ENCODE measurements at regions not wholly inside any gene's neighbourhood (a gene's known extent, or its start where the extent isn't known, plus 50 kb on each side); places are given as distances from the start of the nearest gene placed in this dataset.

- no peaks in the 10 kb centered on the region for H3K4me1 Mint-ChIP-seq
- Histone ChIP-seq H3K9me3 (ENCODE audit: control insufficient read depth in 2 of 2, low read length in 2 of 2) (no peaks in the 10 kb centered on the region), H3K27ac (ENCODE audit: insufficient read depth, low read length, poor library complexity, severe bottlenecking) (no peak overlapping the region), H3K4me1 (ENCODE audit: control insufficient read depth, insufficient read depth, low read length, poor library complexity, severe bottlenecking) (no peaks in the 10 kb centered on the region), H3K4me3 (ENCODE audit: low read depth, low read length) (no peak overlapping the region), H3K36me3 (ENCODE audit: control insufficient read depth, insufficient read depth, low read length) (no peaks in the 10 kb centered on the region), H3K27me3 (ENCODE audit: control insufficient read depth, insufficient read depth, low read length) (peaks cover 2% of the 10 kb centered on the region)
- ATAC-seq (ENCODE audit: low read depth in 2 of 2): no peak
- peaks cover 12% of the 10 kb centered on the region for H3K27me3 Mint-ChIP-seq
- no peaks in the 10 kb centered on the region for H3K36me3 Mint-ChIP-seq
- H3K4me3 Mint-ChIP-seq: no peak overlapping the region
- DNase-seq: no peak
- peaks cover 0 to 2% (median 0%) of the 10 kb centered on the region in 7 donors for H3K9me3 Mint-ChIP-seq
- H3K27ac Mint-ChIP-seq: no peak overlapping the region
These were observed 99.9 kb upstream of the AKR1E2 start for GRCh38 chr10:4725917-4726606.

- Mint-ChIP-seq H3K36me3 (no peaks in the 10 kb centered on the region), H3K4me3 (no peak overlapping the region), H3K27ac (no peak overlapping the region), H3K9me3 (peaks cover 0 to 2% (median 0%) of the 10 kb centered on the region in 7 donors), H3K4me1 (no peaks in the 10 kb centered on the region), H3K27me3 (peaks cover 9% of the 10 kb centered on the region)
- no peaks in the 10 kb centered on the region for H3K9me3 ChIP-seq (ENCODE audit: control insufficient read depth in 2 of 2, low read length in 2 of 2)
- H3K27me3 ChIP-seq (ENCODE audit: control insufficient read depth, insufficient read depth, low read length): peaks cover 2% of the 10 kb centered on the region
- no peaks in the 10 kb centered on the region for H3K4me1 ChIP-seq (ENCODE audit: control insufficient read depth, insufficient read depth, low read length, poor library complexity, severe bottlenecking)
- no peaks in the 10 kb centered on the region for H3K36me3 ChIP-seq (ENCODE audit: control insufficient read depth, insufficient read depth, low read length)
- no peak overlapping the region for H3K4me3 ChIP-seq (ENCODE audit: low read depth, low read length)
- DNase-seq (no peak), ATAC-seq (ENCODE audit: low read depth in 2 of 2) (no peak)
- H3K27ac ChIP-seq (ENCODE audit: insufficient read depth, low read length, poor library complexity, severe bottlenecking): no peak overlapping the region
These were observed 102.1 kb upstream of the AKR1E2 start for GRCh38 chr10:4723860-4724259.

- Histone ChIP-seq H3K4me3 (ENCODE audit: low read depth, low read length) (no peak overlapping the region), H3K4me1 (ENCODE audit: control insufficient read depth, insufficient read depth, low read length, poor library complexity, severe bottlenecking) (no peaks in the 10 kb centered on the region), H3K27me3 (ENCODE audit: control insufficient read depth, insufficient read depth, low read length) (peaks cover 2% of the 10 kb centered on the region), H3K36me3 (ENCODE audit: control insufficient read depth, insufficient read depth, low read length) (no peaks in the 10 kb centered on the region), H3K27ac (ENCODE audit: insufficient read depth, low read length, poor library complexity, severe bottlenecking) (no peak overlapping the region), H3K9me3 (ENCODE audit: control insufficient read depth in 2 of 2, low read length in 2 of 2) (no peaks in the 10 kb centered on the region)
- no peak for ATAC-seq (ENCODE audit: low read depth in 2 of 2)
- H3K4me3 Mint-ChIP-seq: no peak overlapping the region
- peaks cover 4% of the 10 kb centered on the region for H3K27me3 Mint-ChIP-seq
- no peak overlapping the region for H3K27ac Mint-ChIP-seq
- no peaks in the 10 kb centered on the region for H3K36me3 Mint-ChIP-seq
- no peaks in the 10 kb centered on the region for H3K4me1 Mint-ChIP-seq
- H3K9me3 Mint-ChIP-seq: peaks cover 0 to 2% (median 0%) of the 10 kb centered on the region in 7 donors
- no peak for DNase-seq
These were observed 103.8 kb upstream of the AKR1E2 start for GRCh38 chr10:4721999-4722753.

GRCh38 chr10:4720463-4720862 lies 105.5 kb upstream of the AKR1E2 start:
- Histone ChIP-seq H3K27me3 (ENCODE audit: control insufficient read depth, insufficient read depth, low read length) (no peaks in the 10 kb centered on the region), H3K36me3 (ENCODE audit: control insufficient read depth, insufficient read depth, low read length) (no peaks in the 10 kb centered on the region), H3K4me3 (ENCODE audit: low read depth, low read length) (no peak overlapping the region), H3K27ac (ENCODE audit: insufficient read depth, low read length, poor library complexity, severe bottlenecking) (no peak overlapping the region), H3K9me3 (ENCODE audit: control insufficient read depth in 2 of 2, low read length in 2 of 2) (no peaks in the 10 kb centered on the region), H3K4me1 (ENCODE audit: control insufficient read depth, insufficient read depth, low read length, poor library complexity, severe bottlenecking) (no peaks in the 10 kb centered on the region)
- ATAC-seq (ENCODE audit: low read depth in 2 of 2) (no peak), DNase-seq (no peak)
- peaks cover 4% of the 10 kb centered on the region for H3K27me3 Mint-ChIP-seq
- H3K27ac Mint-ChIP-seq: no peak overlapping the region
- H3K36me3 Mint-ChIP-seq: no peaks in the 10 kb centered on the region
- H3K9me3 Mint-ChIP-seq: peaks cover 0 to 2% (median 0%) of the 10 kb centered on the region in 7 donors
- no peak overlapping the region for H3K4me3 Mint-ChIP-seq
- no peaks in the 10 kb centered on the region for H3K4me1 Mint-ChIP-seq

GRCh38 chr10:4719671-4720070 lies 106.3 kb upstream of the AKR1E2 start:
- no peaks in the 10 kb centered on the region for H3K36me3 Mint-ChIP-seq
- no peaks in the 10 kb centered on the region for H3K4me1 Mint-ChIP-seq
- H3K9me3 Mint-ChIP-seq: peaks cover 0 to 2% (median 1%) of the 10 kb centered on the region in 7 donors
- no peaks in the 10 kb centered on the region for H3K27me3 ChIP-seq (ENCODE audit: control insufficient read depth, insufficient read depth, low read length)
- H3K27me3 Mint-ChIP-seq: peaks cover 4% of the 10 kb centered on the region
- H3K4me3 Mint-ChIP-seq: no peak overlapping the region
- no peak overlapping the region for H3K27ac Mint-ChIP-seq
- no peaks in the 10 kb centered on the region for H3K4me1 ChIP-seq (ENCODE audit: control insufficient read depth, insufficient read depth, low read length, poor library complexity, severe bottlenecking)
- H3K36me3 ChIP-seq (ENCODE audit: control insufficient read depth, insufficient read depth, low read length): no peaks in the 10 kb centered on the region
- no peak overlapping the region for H3K4me3 ChIP-seq (ENCODE audit: low read depth, low read length)
- ATAC-seq (ENCODE audit: low read depth in 2 of 2) (no peak), DNase-seq (no peak)
- H3K9me3 ChIP-seq (ENCODE audit: control insufficient read depth in 2 of 2, low read length in 2 of 2): no peaks in the 10 kb centered on the region
- H3K27ac ChIP-seq (ENCODE audit: insufficient read depth, low read length, poor library complexity, severe bottlenecking): no peak overlapping the region

GRCh38 chr10:4719036-4719435 lies 107.0 kb upstream of the AKR1E2 start:
- no peak overlapping the region for H3K4me3 Mint-ChIP-seq
- no peaks in the 10 kb centered on the region for H3K36me3 ChIP-seq (ENCODE audit: control insufficient read depth, insufficient read depth, low read length)
- no peaks in the 10 kb centered on the region for H3K9me3 ChIP-seq (ENCODE audit: control insufficient read depth in 2 of 2, low read length in 2 of 2)
- H3K27ac Mint-ChIP-seq: no peak overlapping the region
- H3K4me1 Mint-ChIP-seq: no peaks in the 10 kb centered on the region
- no peaks in the 10 kb centered on the region for H3K27me3 ChIP-seq (ENCODE audit: control insufficient read depth, insufficient read depth, low read length)
- no peak overlapping the region for H3K4me3 ChIP-seq (ENCODE audit: low read depth, low read length)
- DNase-seq: no peak
- peaks cover 4% of the 10 kb centered on the region for H3K27me3 Mint-ChIP-seq
- no peak overlapping the region for H3K27ac ChIP-seq (ENCODE audit: insufficient read depth, low read length, poor library complexity, severe bottlenecking)
- peaks cover 0 to 2% (median 1%) of the 10 kb centered on the region in 7 donors for H3K9me3 Mint-ChIP-seq
- ATAC-seq (ENCODE audit: low read depth in 2 of 2): no peak
- no peaks in the 10 kb centered on the region for H3K36me3 Mint-ChIP-seq
- H3K4me1 ChIP-seq (ENCODE audit: control insufficient read depth, insufficient read depth, low read length, poor library complexity, severe bottlenecking): no peaks in the 10 kb centered on the region

GRCh38 chr10:4718544-4718943 lies 107.5 kb upstream of the AKR1E2 start:
- Histone ChIP-seq H3K4me3 (ENCODE audit: low read depth, low read length) (no peak overlapping the region), H3K27me3 (ENCODE audit: control insufficient read depth, insufficient read depth, low read length) (no peaks in the 10 kb centered on the region)
- H3K36me3 Mint-ChIP-seq: no peaks in the 10 kb centered on the region

GRCh38 chr10:4717670-4718069 lies 108.3 kb upstream of the AKR1E2 start:
- no peaks in the 10 kb centered on the region for H3K4me1 ChIP-seq (ENCODE audit: control insufficient read depth, insufficient read depth, low read length, poor library complexity, severe bottlenecking)
- DNase-seq: no peak
- no peaks in the 10 kb centered on the region for H3K27me3 ChIP-seq (ENCODE audit: control insufficient read depth, insufficient read depth, low read length)
- no peaks in the 10 kb centered on the region for H3K9me3 ChIP-seq (ENCODE audit: control insufficient read depth in 2 of 2, low read length in 2 of 2)
- no peak overlapping the region for H3K4me3 ChIP-seq (ENCODE audit: low read depth, low read length)
- Mint-ChIP-seq H3K36me3 (no peaks in the 10 kb centered on the region), H3K4me1 (no peaks in the 10 kb centered on the region), H3K27ac (no peak overlapping the region), H3K9me3 (peaks cover 0 to 4% (median 1%) of the 10 kb centered on the region in 7 donors), H3K27me3 (no peaks in the 10 kb centered on the region), H3K4me3 (no peak overlapping the region)
- H3K27ac ChIP-seq (ENCODE audit: insufficient read depth, low read length, poor library complexity, severe bottlenecking): no peak overlapping the region
- H3K36me3 ChIP-seq (ENCODE audit: control insufficient read depth, insufficient read depth, low read length): no peaks in the 10 kb centered on the region
- no peak for ATAC-seq (ENCODE audit: low read depth in 2 of 2)

More at GRCh38 chr10:4718544-4718943, 107.5 kb upstream of the AKR1E2 start:
- no peaks in the 10 kb centered on the region for H3K9me3 ChIP-seq (ENCODE audit: control insufficient read depth in 2 of 2, low read length in 2 of 2)
- Mint-ChIP-seq H3K4me3 (no peak overlapping the region), H3K4me1 (no peaks in the 10 kb centered on the region), H3K27me3 (peaks cover 4% of the 10 kb centered on the region), H3K27ac (no peak overlapping the region), H3K9me3 (peaks cover 0 to 2% (median 1%) of the 10 kb centered on the region in 7 donors)
- no peak for ATAC-seq (ENCODE audit: low read depth in 2 of 2)
- no peak overlapping the region for H3K27ac ChIP-seq (ENCODE audit: insufficient read depth, low read length, poor library complexity, severe bottlenecking)
- no peaks in the 10 kb centered on the region for H3K4me1 ChIP-seq (ENCODE audit: control insufficient read depth, insufficient read depth, low read length, poor library complexity, severe bottlenecking)
- H3K36me3 ChIP-seq (ENCODE audit: control insufficient read depth, insufficient read depth, low read length): no peaks in the 10 kb centered on the region
- DNase-seq: no peak

Data from CD4-positive, CD25-positive, alpha-beta regulatory T cell (primary cell).